ENCODE measurements at regions not wholly inside any gene's neighbourhood (a gene's known extent, or its start where the extent isn't known, plus 50 kb on each side); places are given as distances from the start of the nearest gene placed in this dataset.

DNA sequence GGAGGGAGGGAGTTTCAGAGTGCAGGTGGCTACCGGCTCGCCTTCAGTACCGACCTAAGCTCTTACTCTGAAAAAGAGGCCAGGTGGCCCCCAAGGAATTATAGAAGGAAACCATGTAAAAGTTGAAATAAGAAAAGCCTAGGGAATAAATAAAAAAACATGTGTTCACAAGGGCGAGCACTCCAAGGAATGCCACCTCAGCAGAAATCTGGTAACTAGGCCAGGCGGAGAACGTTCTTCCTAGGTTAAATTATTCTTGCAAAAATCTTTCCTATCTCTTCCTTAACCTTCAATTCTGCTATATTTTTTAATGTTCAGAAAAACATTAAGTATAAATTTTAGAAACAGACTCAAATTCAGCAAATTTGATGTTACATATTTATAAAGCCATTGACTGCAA, 1260.3 kb upstream of the SLC10A2 start:
- Histone ChIP-seq H3K27me3 (ENCODE audit: low read depth) (no peaks in the 10 kb centered on the region), H3K27ac (no peak overlapping the region), H3K36me3 (no peaks in the 10 kb centered on the region), H3K9me3 (no peaks in the 10 kb centered on the region), H3K4me3 (no peak overlapping the region), H3K4me1 (no peaks in the 10 kb centered on the region)
- DNase-seq (no peak), ATAC-seq (no peak)
- intact Hi-C loops (cut with DNase I), result no loop called here
- TF ChIP-seq, protein P1, sequence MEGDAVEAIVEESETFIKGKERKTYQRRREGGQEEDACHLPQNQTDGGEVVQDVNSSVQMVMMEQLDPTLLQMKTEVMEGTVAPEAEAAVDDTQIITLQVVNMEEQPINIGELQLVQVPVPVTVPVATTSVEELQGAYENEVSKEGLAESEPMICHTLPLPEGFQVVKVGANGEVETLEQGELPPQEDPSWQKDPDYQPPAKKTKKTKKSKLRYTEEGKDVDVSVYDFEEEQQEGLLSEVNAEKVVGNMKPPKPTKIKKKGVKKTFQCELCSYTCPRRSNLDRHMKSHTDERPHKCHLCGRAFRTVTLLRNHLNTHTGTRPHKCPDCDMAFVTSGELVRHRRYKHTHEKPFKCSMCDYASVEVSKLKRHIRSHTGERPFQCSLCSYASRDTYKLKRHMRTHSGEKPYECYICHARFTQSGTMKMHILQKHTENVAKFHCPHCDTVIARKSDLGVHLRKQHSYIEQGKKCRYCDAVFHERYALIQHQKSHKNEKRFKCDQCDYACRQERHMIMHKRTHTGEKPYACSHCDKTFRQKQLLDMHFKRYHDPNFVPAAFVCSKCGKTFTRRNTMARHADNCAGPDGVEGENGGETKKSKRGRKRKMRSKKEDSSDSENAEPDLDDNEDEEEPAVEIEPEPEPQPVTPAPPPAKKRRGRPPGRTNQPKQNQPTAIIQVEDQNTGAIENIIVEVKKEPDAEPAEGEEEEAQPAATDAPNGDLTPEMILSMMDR (IDR thresholded peaks at IDR 0.05), result no peak

DNA sequence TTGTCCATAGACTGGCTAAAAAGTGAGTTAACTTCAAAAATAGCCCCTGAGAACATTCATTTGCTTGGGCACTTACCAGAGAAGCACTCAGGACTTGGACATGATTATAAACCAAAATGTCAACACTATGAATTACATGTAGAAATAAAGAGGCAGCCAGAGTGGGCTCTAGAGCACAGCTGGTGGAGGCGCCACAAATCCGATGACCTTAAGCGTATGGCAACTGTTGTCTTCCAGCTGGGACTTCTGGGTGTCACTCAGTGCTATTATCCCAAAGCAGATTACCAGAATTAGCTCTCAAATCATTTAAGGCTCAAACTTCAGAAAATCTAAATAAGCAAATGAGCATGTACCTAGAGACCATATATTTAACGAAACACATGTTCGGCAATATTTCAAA, 1255.5 kb upstream of the SLC10A2 start:
- H3K9me3 ChIP-seq, result no peaks in the 10 kb centered on the region
- no peak overlapping the region for H3K4me3 ChIP-seq
- no peaks in the 10 kb centered on the region for H3K4me1 ChIP-seq
- ATAC-seq (no peak), DNase-seq (no peak)
- intact Hi-C loops (cut with DNase I), result no loop called here
- H3K36me3 ChIP-seq, result no peaks in the 10 kb centered on the region
- no peak overlapping the region for H3K27ac ChIP-seq
- H3K27me3 ChIP-seq (ENCODE audit: low read depth), result no peaks in the 10 kb centered on the region
- TF ChIP-seq, protein P1 (IDR thresholded peaks at IDR 0.05), result no peak

DNA sequence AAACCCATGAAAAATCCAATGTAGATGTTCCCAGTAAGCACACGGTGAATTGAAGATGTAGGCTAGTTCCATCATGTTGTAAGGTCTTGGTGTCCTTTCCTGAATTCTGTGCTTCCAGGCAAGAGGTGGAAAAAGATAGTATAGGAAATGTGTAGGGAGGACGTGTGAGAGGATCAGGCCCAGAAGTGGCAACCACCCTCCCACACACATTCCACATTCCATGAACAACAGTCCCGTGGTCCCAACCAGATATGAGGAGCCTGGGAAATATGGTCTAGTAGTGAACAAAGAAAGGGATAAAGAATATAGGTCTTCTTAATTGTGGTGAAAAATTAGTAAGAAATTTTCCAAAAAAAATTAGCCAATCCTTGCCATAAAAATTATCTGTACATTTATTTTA, 1254.2 kb upstream of the SLC10A2 start:
- Histone ChIP-seq H3K4me3 (no peak overlapping the region), H3K27me3 (ENCODE audit: low read depth) (no peaks in the 10 kb centered on the region), H3K36me3 (no peaks in the 10 kb centered on the region), H3K4me1 (no peaks in the 10 kb centered on the region), H3K9me3 (no peaks in the 10 kb centered on the region), H3K27ac (no peak overlapping the region)
- DNase-seq (no peak), ATAC-seq (no peak)
- intact Hi-C loops (cut with DNase I), result no loop called here
- TF ChIP-seq, protein P1 (IDR thresholded peaks at IDR 0.05), result no peak

DNA sequence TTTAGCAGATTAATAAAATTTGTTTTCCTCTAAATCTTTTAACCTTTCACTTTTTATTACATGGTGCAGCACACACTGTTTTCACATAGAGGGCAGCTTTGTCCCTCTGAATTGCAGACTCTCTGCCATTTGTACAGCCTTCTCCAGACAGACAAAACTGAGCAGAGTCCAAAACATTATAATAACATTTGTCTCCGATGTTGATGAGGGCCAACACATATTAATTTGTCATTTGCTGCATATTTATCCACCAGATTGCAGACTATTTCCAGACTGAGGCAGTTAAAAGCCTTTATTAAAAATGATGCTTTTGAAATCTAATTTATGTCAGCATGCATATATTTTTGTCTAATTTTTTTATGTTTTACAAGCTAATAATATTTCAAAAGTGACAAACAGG, 1251.9 kb upstream of the SLC10A2 start:
- ATAC-seq, result no peak
- TF ChIP-seq, protein P1 (IDR thresholded peaks at IDR 0.05), result no peak
- H3K4me3 ChIP-seq, result no peak overlapping the region
- no peaks in the 10 kb centered on the region for H3K9me3 ChIP-seq
- intact Hi-C loops (cut with DNase I), result no loop called here
- H3K36me3 ChIP-seq, result no peaks in the 10 kb centered on the region
- H3K27me3 ChIP-seq (ENCODE audit: low read depth), result no peaks in the 10 kb centered on the region
- H3K27ac ChIP-seq, result no peak overlapping the region
- DNase-seq, result no peak
- no peaks in the 10 kb centered on the region for H3K4me1 ChIP-seq

DNA sequence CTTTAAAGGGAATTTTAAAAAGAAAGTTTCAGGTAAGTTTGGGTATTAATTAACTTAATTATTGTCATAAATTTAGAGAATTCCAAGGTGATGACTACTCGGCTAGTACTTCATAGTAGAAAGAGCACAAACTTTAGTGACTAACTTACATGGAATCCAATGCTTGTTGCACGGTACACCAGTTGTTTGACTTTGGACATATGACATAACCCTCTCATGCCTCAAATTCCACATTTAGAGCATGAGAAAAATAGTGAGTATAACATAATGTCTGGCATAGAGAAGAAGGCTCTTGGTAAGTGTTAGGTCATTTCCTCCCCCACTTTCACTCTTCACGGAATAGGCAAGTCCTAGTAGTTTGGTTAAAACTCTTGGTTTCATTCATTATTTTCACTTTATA, 1249.4 kb upstream of the SLC10A2 start:
- Histone ChIP-seq H3K9me3 (no peaks in the 10 kb centered on the region), H3K4me1 (no peaks in the 10 kb centered on the region), H3K27me3 (ENCODE audit: low read depth) (no peaks in the 10 kb centered on the region), H3K4me3 (no peak overlapping the region), H3K36me3 (no peaks in the 10 kb centered on the region), H3K27ac (no peak overlapping the region)
- intact Hi-C loops (cut with DNase I), result no loop called here
- ATAC-seq, result peak in 1 of 2 donors; percentile 48
- TF ChIP-seq, protein P1 (IDR thresholded peaks at IDR 0.05), result no peak
- no peak for DNase-seq
